ENCODE measurements at regions not wholly inside any gene's neighbourhood (a gene's known extent, or its start where the extent isn't known, plus 50 kb on each side); places are given as distances from the start of the nearest gene placed in this dataset.

- TF ChIP-seq EZH2phosphoT487 (IDR thresholded peaks at IDR 0.05; ENCODE audit: insufficient read depth, low read depth): no peak
- no peak for TF ChIP-seq EZH2 (IDR thresholded peaks at IDR 0.05; ENCODE audit: insufficient read depth, poor library complexity, severe bottlenecking)
These were observed 203.4 kb upstream of the AGR3 start for GRCh38 chr7:17085186-17085585.
